ENCODE measurements at regions not wholly inside any gene's neighbourhood (a gene's known extent, or its start where the extent isn't known, plus 50 kb on each side); places are given as distances from the start of the nearest gene placed in this dataset.

- H3K4me3 ChIP-seq (replicated peaks in 1 of 3; ENCODE audit: insufficient read depth in 1 of 3, low read depth in 2 of 3, low read length in 3 of 3): no peak overlapping the region
- TF ChIP-seq BHLHE40 (IDR thresholded peaks at IDR 0.05; ENCODE audit: low read length) (peak; percentile 42; the same call in 1 of the 2 replicates), MYPOP (CRISPR knock-in tag; IDR thresholded peaks at IDR 0.05) (no peak), SNRNP70 (IDR thresholded peaks at IDR 0.05; ENCODE audit: low read depth, low read length) (no peak)
- no peak for FAIRE-seq
- no peak overlapping the region for H3K9ac ChIP-seq (ENCODE audit: insufficient read depth, low read depth, low read length)
- H3K27me3 ChIP-seq (ENCODE audit: control insufficient read depth in 1 of 2, insufficient read depth in 2 of 2, low read length in 2 of 2): peaks cover 0 to 37% of the 10 kb centered on the region in 2 experiments; a peak in 3 of 5 replicates
- H3K36me3 ChIP-seq (replicated peaks in 1 of 2; ENCODE audit: control insufficient read depth in 1 of 2, insufficient read depth in 2 of 2, low read length in 2 of 2): no peaks in the 10 kb centered on the region
- intact Hi-C loops (cut with micrococcal nuclease; ENCODE audit: unreplicated experiment): no loop called here
- no peaks in the 10 kb centered on the region for H3K79me2 ChIP-seq (ENCODE audit: insufficient read depth, low read length)
- WGBS (ENCODE audit: low lambda C conversion rate): 26% methylated on average over 17 of the region's 17 CpGs
- H4K20me1 ChIP-seq (ENCODE audit: insufficient read depth, low read length): no peaks in the 10 kb centered on the region
- H3K4me2 ChIP-seq (ENCODE audit: low read depth, low read length): no peak overlapping the region
- BruUV-seq (replicated peaks): no TSS peak
- peak; percentile 30 for DNase-seq (ENCODE audit: low spot score)
- ATAC-seq: no peak
- in situ Hi-C loops (cut with HindIII; ENCODE audit: extremely low pct_ligation_motif_present, low pct_unique_long_range_greater_than_20kb): no loop called here
- H3K27ac ChIP-seq (ENCODE audit: extremely low read length, insufficient read depth, low read length): no peak overlapping the region
- H3K4me1 ChIP-seq (ENCODE audit: insufficient read depth, low read length): peaks cover 14% of the 10 kb centered on the region
- ChIA-PET CTCF (ENCODE audit: low intra/inter-chr PET ratio, low total read pairs) (interaction anchor here (4.1 kb wide), 1 partner anchor 189 kb away, joined by 27 read pairs; no protein-coding TSS in a partner anchor), POLR2A (no interaction called here)
- H3K9me3 ChIP-seq (ENCODE audit: low read length): no peaks in the 10 kb centered on the region
- no peak overlapping the region for H2AFZ ChIP-seq (ENCODE audit: low read length)
Measured at GRCh38 chr10:110357252-110357780, 52.6 kb upstream of the SMNDC1 start.

- no peak overlapping the region for H3K27ac ChIP-seq (ENCODE audit: extremely low read length, insufficient read depth, low read length)
- in situ Hi-C loops (cut with HindIII; ENCODE audit: extremely low pct_ligation_motif_present, low pct_unique_long_range_greater_than_20kb): no loop called here
- BruUV-seq (replicated peaks): no TSS peak
- TF ChIP-seq NR2F2 (IDR thresholded peaks at IDR 0.05; ENCODE audit: borderline replicate concordance, low read depth): no peak
- TF ChIP-seq GPBP1L1 (CRISPR knock-in tag; IDR thresholded peaks at IDR 0.05): no peak
- TF ChIP-seq ZNF75D (CRISPR knock-in tag; IDR thresholded peaks at IDR 0.05; ENCODE audit: borderline replicate concordance): no peak
- no peak for TF ChIP-seq GATA4 (IDR thresholded peaks at IDR 0.05; ENCODE audit: borderline replicate concordance, low read depth)
- TF ChIP-seq ZNF709 (CRISPR knock-in tag; IDR thresholded peaks at IDR 0.05): no peak
- TF ChIP-seq CEBPZ (IDR thresholded peaks at IDR 0.05; ENCODE audit: low read length): no peak
- TF ChIP-seq TBP (CRISPR knock-in tag; IDR thresholded peaks at IDR 0.05): no peak
- no peak for TF ChIP-seq ZNF33A (CRISPR knock-in tag; IDR thresholded peaks at IDR 0.05; ENCODE audit: borderline replicate concordance)
Measured at GRCh38 chr10:110357871-110358270, 53.2 kb upstream of the SMNDC1 start.

More at GRCh38 chr10:110357871-110358270, 53.2 kb upstream of the SMNDC1 start:
- H2AFZ ChIP-seq (ENCODE audit: low read length): no peak overlapping the region
- peaks cover 14% of the 10 kb centered on the region for H3K4me1 ChIP-seq (ENCODE audit: insufficient read depth, low read length)
- no peaks in the 10 kb centered on the region for H3K79me2 ChIP-seq (ENCODE audit: insufficient read depth, low read length)
- peaks cover 0 to 38% of the 10 kb centered on the region in 2 experiments; a peak in 3 of 5 replicates for H3K27me3 ChIP-seq (ENCODE audit: control insufficient read depth in 1 of 2, insufficient read depth in 2 of 2, low read length in 2 of 2)
- no peaks in the 10 kb centered on the region for H3K9me3 ChIP-seq (ENCODE audit: low read length)
- WGBS (ENCODE audit: low lambda C conversion rate): 20% methylated on average over 9 of the region's 9 CpGs
- H3K9ac ChIP-seq (ENCODE audit: insufficient read depth, low read depth, low read length): no peak overlapping the region
- no peak for DNase-seq (ENCODE audit: low spot score)
- ATAC-seq: no peak
- no peak overlapping the region for H3K4me2 ChIP-seq (ENCODE audit: low read depth, low read length)
- no peak overlapping the region for H3K4me3 ChIP-seq (replicated peaks in 1 of 3; ENCODE audit: insufficient read depth in 1 of 3, low read depth in 2 of 3, low read length in 3 of 3)
- POLR2A ChIA-PET: no interaction called here
- no peak for FAIRE-seq
- CTCF ChIA-PET (ENCODE audit: low intra/inter-chr PET ratio, low total read pairs): no interaction called here
- intact Hi-C loops (cut with micrococcal nuclease; ENCODE audit: unreplicated experiment): loop anchor here (2.0 kb wide), 1 partner anchor 51 kb away; no protein-coding TSS in a partner anchor
- no peaks in the 10 kb centered on the region for H4K20me1 ChIP-seq (ENCODE audit: insufficient read depth, low read length)
- no peaks in the 10 kb centered on the region for H3K36me3 ChIP-seq (replicated peaks in 1 of 2; ENCODE audit: control insufficient read depth in 1 of 2, insufficient read depth in 2 of 2, low read length in 2 of 2)

Measured in HepG2 (cell line).